Neuronal stem cell (in vitro differentiated cells): ENCODE measurements at regions not wholly inside any gene's neighbourhood (a gene's known extent, or its start where the extent isn't known, plus 50 kb on each side); places are given as distances from the start of the nearest gene placed in this dataset.

Source experiments
- DNase-seq: peaks from one replicate; pipeline ENCODE4 v3.0.0-alpha.2; 2013; ENCODE audit warnings: low spot score
- H2AFZ ChIP-seq: one replicate; pipeline ENCODE4 v1.6.1; 2013; ENCODE audit warnings: mild to moderate bottlenecking, low read length, inconsistent platforms
- H2AK5ac ChIP-seq: 2 replicates; pipeline ENCODE4 v1.6.1; 2013; ENCODE audit warnings: low read depth, mild to moderate bottlenecking, inconsistent platforms, low read length, moderate library complexity, mixed read lengths
- H2BK120ac ChIP-seq: 2 replicates; pipeline ENCODE4 v1.6.1; 2013; ENCODE audit warnings: low read depth, mild to moderate bottlenecking, inconsistent platforms, low read length, moderate library complexity, mixed read lengths
- H2BK12ac ChIP-seq: one replicate; pipeline ENCODE4 v1.6.1; 2013; ENCODE audit warnings: low read length, inconsistent platforms
- H2BK15ac ChIP-seq: 2 replicates; pipeline ENCODE4 v1.6.1; 2013; ENCODE audit warnings: mild to moderate bottlenecking, low read length, inconsistent platforms, mixed read lengths
- H2BK5ac ChIP-seq: one replicate; pipeline ENCODE4 v1.6.1; 2013; ENCODE audit warnings: inconsistent platforms, mild to moderate bottlenecking, low read length, moderate library complexity
- H3K14ac ChIP-seq: one replicate; pipeline ENCODE4 v1.6.1; 2013; ENCODE audit warnings: low read length, inconsistent platforms
- H3K18ac ChIP-seq: 2 replicates; pipeline ENCODE4 v1.6.1; 2013; ENCODE audit warnings: low read length, inconsistent platforms
- H3K23ac ChIP-seq: 2 replicates; pipeline ENCODE4 v1.6.1; 2013; ENCODE audit warnings: low read depth, mild to moderate bottlenecking, mixed read lengths, low read length, inconsistent platforms; ENCODE audit not compliant: poor library complexity
- H3K27ac ChIP-seq: replicated peaks from 3 replicates; pipeline ENCODE4 v1.5.1; 2013; ENCODE audit warnings: low read length, inconsistent platforms
- H3K27me3 ChIP-seq, 3 experiments: 2 replicates each; pipeline ENCODE4 v1.6.1; 2013; ENCODE audit warnings: low read length in 3 of 3, mild to moderate bottlenecking in 2 of 3, inconsistent platforms in 1 of 3, low read depth in 1 of 3, mixed read lengths in 1 of 3, moderate library complexity in 1 of 3; ENCODE audit not compliant: control insufficient read depth in 3 of 3, insufficient read depth in 3 of 3
- H3K36me3 ChIP-seq, 2 donors: replicated peaks in 1 of 2; 2 replicates each; pipeline ENCODE4 v1.6.1; 2013; ENCODE audit warnings: low read length in 2 of 2; ENCODE audit not compliant: control insufficient read depth in 2 of 2, insufficient read depth in 2 of 2
- H3K4ac ChIP-seq: 2 replicates; pipeline ENCODE4 v1.6.1; 2013; ENCODE audit warnings: inconsistent platforms, mild to moderate bottlenecking, low read length, moderate library complexity
- H3K4me1 ChIP-seq, 2 donors: 1 replicate in 1 of 2; 2 replicates in 1 of 2; pipeline ENCODE4 v1.6.1; 2013; ENCODE audit warnings: low read length in 2 of 2, low read depth in 1 of 2; ENCODE audit not compliant: control insufficient read depth in 2 of 2, insufficient read depth in 1 of 2
- H3K4me2 ChIP-seq: one replicate; pipeline ENCODE4 v1.6.1; 2013; ENCODE audit warnings: mild to moderate bottlenecking, low read length, inconsistent platforms; ENCODE audit not compliant: insufficient read depth, poor library complexity, severe bottlenecking
- H3K4me3 ChIP-seq, 2 donors: 2 replicates each; pipeline ENCODE4 v1.5.1; 2013; ENCODE audit warnings: low read length in 2 of 2, mild to moderate bottlenecking in 2 of 2, inconsistent platforms in 1 of 2, moderate library complexity in 1 of 2
- H3K79me1 ChIP-seq: one replicate; pipeline ENCODE4 v1.6.1; 2013; ENCODE audit warnings: low read depth, mild to moderate bottlenecking, inconsistent platforms, low read length, moderate library complexity
- H3K9ac ChIP-seq: one replicate; pipeline ENCODE4 v1.6.1; 2013; ENCODE audit warnings: mild to moderate bottlenecking, low read depth, low read length, inconsistent platforms; ENCODE audit not compliant: poor library complexity
- H3K9me3 ChIP-seq, 2 donors: replicated peaks in 1 of 2; 2 replicates each; pipeline versions ENCODE3 to v1.6.1; 2013; ENCODE audit warnings: low read length in 2 of 2, mild to moderate bottlenecking in 2 of 2, inconsistent platforms in 1 of 2, low read depth in 1 of 2, mixed read lengths in 1 of 2, moderate library complexity in 1 of 2; ENCODE audit not compliant: control insufficient read depth in 2 of 2, insufficient read depth in 1 of 2
- H4K8ac ChIP-seq: one replicate; pipeline ENCODE4 v1.6.1; 2013; ENCODE audit warnings: low read depth, mild to moderate bottlenecking, inconsistent platforms, low read length, moderate library complexity
- H4K91ac ChIP-seq: one replicate; pipeline ENCODE4 v1.6.1; 2013; ENCODE audit warnings: low read length, low read depth, mild to moderate bottlenecking, inconsistent platforms; ENCODE audit not compliant: poor library complexity
- WGBS, 2 donors: extraction: QIAGEN DNeasy Blood & Tissue Kit; methylation state at CpG; one replicate each; pipeline ENCODE4 v1.1.7; 2013; ENCODE audit warnings: missing lambda C conversion rate in 2 of 2, mixed read lengths in 1 of 2; ENCODE audit not compliant: insufficient read length in 2 of 2, insufficient replicate concordance in 1 of 2; ENCODE audit errors: extremely low coverage in 2 of 2; 5-methylcytosine and 5-hydroxymethylcytosine counted together

DNA sequence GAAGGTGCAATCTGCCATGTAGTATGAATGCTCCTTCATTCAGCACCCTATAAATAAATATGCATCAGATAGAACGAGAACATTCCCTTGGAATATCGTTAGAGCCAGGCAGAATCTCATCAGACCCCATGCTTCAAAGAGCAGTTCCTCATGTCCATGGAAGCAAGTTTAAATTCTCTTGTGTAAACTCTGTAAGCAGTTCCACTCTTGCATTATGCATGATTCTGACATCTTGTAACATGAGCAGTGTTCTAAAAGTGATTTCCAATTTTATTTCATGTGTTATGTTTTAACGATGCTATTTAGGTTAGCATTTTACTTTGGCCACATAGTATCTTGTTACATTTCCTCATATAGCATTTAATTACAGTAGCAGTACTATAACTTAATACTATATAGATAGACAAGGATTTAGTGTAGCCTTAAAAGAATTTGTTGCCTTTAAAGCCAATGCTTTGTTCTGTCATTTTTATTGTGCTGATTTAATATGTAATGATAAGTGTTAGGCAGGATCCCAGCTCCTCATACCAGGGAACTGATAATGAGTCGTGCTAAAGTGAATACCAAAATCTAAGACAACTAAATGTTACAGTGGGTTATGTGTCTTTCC, 161.2 kb upstream of the NECTIN3 start:
- no peak overlapping the region for H2BK120ac ChIP-seq
- H3K14ac ChIP-seq: no peak overlapping the region
- no peaks in the 10 kb centered on the region for H3K9me3 ChIP-seq
- H3K4ac ChIP-seq: no peak overlapping the region
- H2BK5ac ChIP-seq: no peak overlapping the region
- no peak overlapping the region for H3K9ac ChIP-seq
- no peak overlapping the region for H2AK5ac ChIP-seq
- H2BK15ac ChIP-seq: no peak overlapping the region
- no peaks in the 10 kb centered on the region for H3K27me3 ChIP-seq
- H2BK12ac ChIP-seq: no peak overlapping the region
- DNase-seq: no peak
- no peak overlapping the region for H2AFZ ChIP-seq
- no peak overlapping the region for H4K91ac ChIP-seq
- H3K4me2 ChIP-seq: no peak overlapping the region
- no peak overlapping the region for H3K27ac ChIP-seq
- no peak overlapping the region for H3K23ac ChIP-seq
- no peak overlapping the region for H3K4me3 ChIP-seq
- H3K79me1 ChIP-seq: no peaks in the 10 kb centered on the region
- H3K4me1 ChIP-seq: peaks cover 0 to 11% of the 10 kb centered on the region in 2 donors
- no peak overlapping the region for H3K18ac ChIP-seq
- H3K36me3 ChIP-seq: no peaks in the 10 kb centered on the region
- no CpG with 5 or more reads among the region's 4 CpGs for WGBS, 2 donors
- no peak overlapping the region for H4K8ac ChIP-seq

DNA sequence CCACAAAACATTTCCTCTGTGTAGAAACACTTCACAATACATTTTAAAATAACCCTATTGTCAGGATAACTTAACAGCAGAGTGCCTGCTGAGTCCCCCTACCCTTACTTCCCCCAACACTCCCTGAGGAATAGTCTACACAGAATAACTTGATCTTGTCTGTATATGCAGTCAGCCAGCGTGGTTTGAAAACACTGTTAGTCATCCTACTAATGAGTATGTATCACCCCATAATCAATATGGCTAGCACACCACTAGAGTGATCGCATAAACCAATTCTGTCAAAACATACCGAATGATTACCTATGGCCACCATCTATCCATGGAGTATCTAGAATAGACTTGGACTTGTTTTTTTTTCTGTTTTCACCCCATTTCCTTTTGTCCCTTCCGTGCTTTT, 152.7 kb upstream of the NECTIN3 start:
- Histone ChIP-seq H3K36me3 (no peaks in the 10 kb centered on the region), H3K23ac (no peak overlapping the region), H3K27me3 (no peaks in the 10 kb centered on the region), H3K4me2 (no peak overlapping the region), H2BK12ac (no peak overlapping the region), H3K4me3 (no peak overlapping the region), H3K18ac (no peak overlapping the region), H2AK5ac (no peak overlapping the region), H3K79me1 (no peaks in the 10 kb centered on the region), H3K9ac (no peak overlapping the region), H3K14ac (no peak overlapping the region), H2BK5ac (no peak overlapping the region), H4K8ac (no peak overlapping the region), H3K9me3 (peaks cover 2 to 3% of the 10 kb centered on the region in 2 donors), H2BK15ac (no peak overlapping the region), H2BK120ac (no peak overlapping the region), H2AFZ (no peak overlapping the region), H4K91ac (no peak overlapping the region), H3K27ac (no peak overlapping the region), H3K4ac (no peak overlapping the region), H3K4me1 (peaks cover 0 to 2% of the 10 kb centered on the region in 2 donors)
- DNase-seq: no peak
- WGBS, 2 donors: no CpG with 5 or more reads among the region's 4 CpGs

GRCh38 chr3:110925798-110926197, 145.8 kb upstream of the NECTIN3 start:
- H3K23ac ChIP-seq: no peak overlapping the region
- H4K91ac ChIP-seq: no peak overlapping the region
- no peak overlapping the region for H3K4ac ChIP-seq
- H3K4me1 ChIP-seq: peaks cover 2 to 7% of the 10 kb centered on the region in 2 donors
- H3K27me3 ChIP-seq: no peaks in the 10 kb centered on the region
- H2BK5ac ChIP-seq: no peak overlapping the region
- H3K79me1 ChIP-seq: no peaks in the 10 kb centered on the region
- no peak overlapping the region for H3K27ac ChIP-seq
- H3K9me3 ChIP-seq: no peaks in the 10 kb centered on the region
- no peak overlapping the region for H2AK5ac ChIP-seq
- no peaks in the 10 kb centered on the region for H3K36me3 ChIP-seq
- H3K14ac ChIP-seq: no peak overlapping the region
- DNase-seq: no peak
- H3K4me3 ChIP-seq: no peak overlapping the region
- 100% methylated on average over 1 of the region's 4 CpGs; no CpG with 5 or more reads in 1 of the 2 donors for WGBS, 2 donors
- no peak overlapping the region for H2BK12ac ChIP-seq
- H4K8ac ChIP-seq: no peak overlapping the region
- H3K9ac ChIP-seq: no peak overlapping the region
- no peak overlapping the region for H3K4me2 ChIP-seq
- no peak overlapping the region for H2BK15ac ChIP-seq
- H2BK120ac ChIP-seq: no peak overlapping the region
- H3K18ac ChIP-seq: no peak overlapping the region
- H2AFZ ChIP-seq: no peak overlapping the region

- no peak overlapping the region for H3K23ac ChIP-seq
- no peak overlapping the region for H2BK12ac ChIP-seq
- H3K4me3 ChIP-seq: no peak overlapping the region
- no peak overlapping the region for H3K14ac ChIP-seq
- H3K4ac ChIP-seq: no peak overlapping the region
- no peak overlapping the region for H4K8ac ChIP-seq
- no peaks in the 10 kb centered on the region for H3K27me3 ChIP-seq
- no peak overlapping the region for H3K27ac ChIP-seq
- H3K18ac ChIP-seq: no peak overlapping the region
- no peak overlapping the region for H3K9ac ChIP-seq
- no peak overlapping the region for H3K4me2 ChIP-seq
- H2BK120ac ChIP-seq: no peak overlapping the region
- no peaks in the 10 kb centered on the region for H3K79me1 ChIP-seq
- H2AK5ac ChIP-seq: no peak overlapping the region
- H4K91ac ChIP-seq: no peak overlapping the region
- H3K36me3 ChIP-seq: no peaks in the 10 kb centered on the region
- WGBS, 2 donors: no CpG with 5 or more reads among the region's 1 CpG
- no peak overlapping the region for H2BK5ac ChIP-seq
- no peaks in the 10 kb centered on the region for H3K9me3 ChIP-seq
- peaks cover 4 to 7% of the 10 kb centered on the region in 2 donors for H3K4me1 ChIP-seq
- no peak for DNase-seq
- no peak overlapping the region for H2BK15ac ChIP-seq
- no peak overlapping the region for H2AFZ ChIP-seq
Observed at GRCh38 chr3:110928016-110928662, 143.5 kb upstream of the NECTIN3 start.
